ENCODE measurements at regions not wholly inside any gene's neighbourhood (a gene's known extent, or its start where the extent isn't known, plus 50 kb on each side); places are given as distances from the start of the nearest gene placed in this dataset.

GRCh38 chrX:128294198-128294597 is 242.0 kb upstream of the ACTRT1 start:
- Histone ChIP-seq H2AFZ (no peak overlapping the region), H3K9me2 (replicated peaks; ENCODE audit: insufficient read depth) (no peaks in the 10 kb centered on the region), H4K20me1 (ENCODE audit: insufficient read depth, poor library complexity, severe bottlenecking) (no peaks in the 10 kb centered on the region), H3K36me3 (replicated peaks; ENCODE audit: insufficient read depth, low read depth) (no peaks in the 10 kb centered on the region), H3K9me3 (ENCODE audit: low read depth) (no peaks in the 10 kb centered on the region), H3K4me1 (ENCODE audit: insufficient read depth) (no peaks in the 10 kb centered on the region), H3K27ac (no peak overlapping the region), H3K4me2 (no peak overlapping the region), H3K4me3 (no peak overlapping the region), H3K27me3 (no peaks in the 10 kb centered on the region), H3K79me2 (no peaks in the 10 kb centered on the region)
- DNase-seq (ENCODE audit: low spot score) = no peak
- 63% methylated on average over 3 of the region's 3 CpGs for WGBS (ENCODE audit: low lambda C conversion rate, missing lambda C conversion rate)
- TF ChIP-seq CTCF (IDR thresholded peaks at IDR 0.05; ENCODE audit: poor library complexity) = no peak
- TF ChIP-seq EZH2phosphoT487 (IDR thresholded peaks at IDR 0.05; ENCODE audit: low read depth, severe bottlenecking, unreplicated experiment) = no peak
- TF ChIP-seq EZH2 (IDR thresholded peaks at IDR 0.05; ENCODE audit: borderline replicate concordance) = no peak

GRCh38 chrX:128287693-128288092 is 235.5 kb upstream of the ACTRT1 start:
- H4K20me1 ChIP-seq (ENCODE audit: insufficient read depth, poor library complexity, severe bottlenecking) = no peaks in the 10 kb centered on the region
- no peaks in the 10 kb centered on the region for H3K4me1 ChIP-seq (ENCODE audit: insufficient read depth)
- H2AFZ ChIP-seq = no peak overlapping the region
- 89% methylated on average over 1 of the region's 1 CpG for WGBS (ENCODE audit: low lambda C conversion rate, missing lambda C conversion rate)
- H3K36me3 ChIP-seq (replicated peaks; ENCODE audit: insufficient read depth, low read depth) = no peaks in the 10 kb centered on the region
- H3K27me3 ChIP-seq = no peaks in the 10 kb centered on the region
- no peak overlapping the region for H3K27ac ChIP-seq
- no peak for DNase-seq (ENCODE audit: low spot score)
- H3K4me3 ChIP-seq = no peak overlapping the region
- no peak for TF ChIP-seq CTCF (IDR thresholded peaks at IDR 0.05; ENCODE audit: poor library complexity)
- no peak for TF ChIP-seq EZH2phosphoT487 (IDR thresholded peaks at IDR 0.05; ENCODE audit: low read depth, severe bottlenecking, unreplicated experiment)
- TF ChIP-seq EZH2 (IDR thresholded peaks at IDR 0.05; ENCODE audit: borderline replicate concordance) = no peak
- no peaks in the 10 kb centered on the region for H3K9me3 ChIP-seq (ENCODE audit: low read depth)
- H3K9me2 ChIP-seq (replicated peaks; ENCODE audit: insufficient read depth) = no peaks in the 10 kb centered on the region
- no peaks in the 10 kb centered on the region for H3K79me2 ChIP-seq
- H3K4me2 ChIP-seq = no peak overlapping the region

GRCh38 chrX:128250621-128251020 is 198.4 kb upstream of the ACTRT1 start:
- H3K4me2 ChIP-seq = no peak overlapping the region
- H3K9me3 ChIP-seq (ENCODE audit: low read depth) = no peaks in the 10 kb centered on the region
- no peak overlapping the region for H2AFZ ChIP-seq
- no peak overlapping the region for H3K4me3 ChIP-seq
- H3K4me1 ChIP-seq (ENCODE audit: insufficient read depth) = no peaks in the 10 kb centered on the region
- no peak overlapping the region for H3K27ac ChIP-seq
- no peaks in the 10 kb centered on the region for H3K36me3 ChIP-seq (replicated peaks; ENCODE audit: insufficient read depth, low read depth)
- H3K79me2 ChIP-seq = no peaks in the 10 kb centered on the region
- DNase-seq (ENCODE audit: low spot score) = no peak
- no peak for TF ChIP-seq EZH2 (IDR thresholded peaks at IDR 0.05; ENCODE audit: borderline replicate concordance)
- no peak for TF ChIP-seq CTCF (IDR thresholded peaks at IDR 0.05; ENCODE audit: poor library complexity)
- no peak for TF ChIP-seq EZH2phosphoT487 (IDR thresholded peaks at IDR 0.05; ENCODE audit: low read depth, severe bottlenecking, unreplicated experiment)
- no peaks in the 10 kb centered on the region for H4K20me1 ChIP-seq (ENCODE audit: insufficient read depth, poor library complexity, severe bottlenecking)
- no peaks in the 10 kb centered on the region for H3K27me3 ChIP-seq
- no peaks in the 10 kb centered on the region for H3K9me2 ChIP-seq (replicated peaks; ENCODE audit: insufficient read depth)

GRCh38 chrX:128216364-128216763 is 164.2 kb upstream of the ACTRT1 start:
- 77% methylated on average over 3 of the region's 3 CpGs for WGBS (ENCODE audit: low lambda C conversion rate, missing lambda C conversion rate)
- H3K9me3 ChIP-seq (ENCODE audit: low read depth) = no peaks in the 10 kb centered on the region
- no peak overlapping the region for H3K4me2 ChIP-seq
- H3K36me3 ChIP-seq (replicated peaks; ENCODE audit: insufficient read depth, low read depth) = no peaks in the 10 kb centered on the region
- H4K20me1 ChIP-seq (ENCODE audit: insufficient read depth, poor library complexity, severe bottlenecking) = no peaks in the 10 kb centered on the region
- no peaks in the 10 kb centered on the region for H3K79me2 ChIP-seq
- no peak for DNase-seq (ENCODE audit: low spot score)
- no peak overlapping the region for H3K27ac ChIP-seq
- no peak overlapping the region for H3K4me3 ChIP-seq
- no peaks in the 10 kb centered on the region for H3K4me1 ChIP-seq (ENCODE audit: insufficient read depth)
- TF ChIP-seq EZH2phosphoT487 (IDR thresholded peaks at IDR 0.05; ENCODE audit: low read depth, severe bottlenecking, unreplicated experiment) (no peak), CTCF (IDR thresholded peaks at IDR 0.05; ENCODE audit: poor library complexity) (no peak), EZH2 (IDR thresholded peaks at IDR 0.05; ENCODE audit: borderline replicate concordance) (no peak)
- no peaks in the 10 kb centered on the region for H3K9me2 ChIP-seq (replicated peaks; ENCODE audit: insufficient read depth)
- H2AFZ ChIP-seq = no peak overlapping the region
- no peaks in the 10 kb centered on the region for H3K27me3 ChIP-seq

Measured in hepatocyte (in vitro differentiated cells).